GM06990 (cell line): ENCODE measurements at regions not wholly inside any gene's neighbourhood (a gene's known extent, or its start where the extent isn't known, plus 50 kb on each side); places are given as distances from the start of the nearest gene placed in this dataset.

Source experiments
- DNase-seq: peaks from one replicate; pipeline ENCODE4 v3.0.0-alpha.2; 2011; ENCODE audit not compliant: insufficient read length; ENCODE audit errors: extremely low read depth
- H3K27me3 ChIP-seq: replicated peaks from 2 replicates; pipeline ENCODE4 v1.6.0; 2011; ENCODE audit warnings: low read length; ENCODE audit not compliant: control insufficient read depth, insufficient read depth
- H3K36me3 ChIP-seq: 2 replicates; pipeline ENCODE4 v1.5.1; 2011; ENCODE audit warnings: low read length; ENCODE audit not compliant: control insufficient read depth, insufficient read depth
- H3K4me3 ChIP-seq: replicated peaks from 2 replicates; pipeline ENCODE4 v1.5.1; 2011; ENCODE audit warnings: low read depth, mild to moderate bottlenecking, control low read depth, low read length
- CTCF ChIP-seq: IDR thresholded peaks from 2 replicates; pipeline ENCODE4 v1.5.1; 2011; ENCODE audit warnings: low read length, control low read depth, mild to moderate bottlenecking, inconsistent platforms; ENCODE audit not compliant: insufficient read depth, poor library complexity, severe bottlenecking

- no peak for TF ChIP-seq CTCF
- Histone ChIP-seq H3K4me3 (no peak overlapping the region), H3K36me3 (no peaks in the 10 kb centered on the region), H3K27me3 (no peaks in the 10 kb centered on the region)
- DNase-seq, result no peak
Measured at GRCh38 chr2:53058526-53058925, 709.1 kb upstream of the CHAC2 start.

- no peaks in the 10 kb centered on the region for H3K27me3 ChIP-seq
Measured at GRCh38 chr2:53053937-53054336, 713.7 kb upstream of the CHAC2 start.

GRCh38 chr2:53051157-53051556 lies 716.4 kb upstream of the CHAC2 start:
- no peaks in the 10 kb centered on the region for H3K27me3 ChIP-seq
- H3K4me3 ChIP-seq, result no peak overlapping the region
- no peak for DNase-seq
- no peak for TF ChIP-seq CTCF
- H3K36me3 ChIP-seq, result no peaks in the 10 kb centered on the region

More at GRCh38 chr2:53053937-53054336, 713.7 kb upstream of the CHAC2 start:
- TF ChIP-seq CTCF, result no peak
- no peak for DNase-seq
- Histone ChIP-seq H3K4me3 (no peak overlapping the region), H3K36me3 (no peaks in the 10 kb centered on the region)

- Histone ChIP-seq H3K4me3 (no peak overlapping the region), H3K36me3 (no peaks in the 10 kb centered on the region), H3K27me3 (no peaks in the 10 kb centered on the region)
- no peak for DNase-seq
- TF ChIP-seq CTCF, result no peak
Measured at GRCh38 chr2:53040536-53041229, 726.9 kb upstream of the CHAC2 start.

- DNase-seq, result no peak
Measured at GRCh38 chr2:53036196-53036595, 731.4 kb upstream of the CHAC2 start.

More at GRCh38 chr2:53036196-53036595, 731.4 kb upstream of the CHAC2 start:
- Histone ChIP-seq H3K4me3 (no peak overlapping the region), H3K36me3 (no peaks in the 10 kb centered on the region), H3K27me3 (no peaks in the 10 kb centered on the region)
- no peak for TF ChIP-seq CTCF
